ENCODE measurements at regions not wholly inside any gene's neighbourhood (a gene's known extent, or its start where the extent isn't known, plus 50 kb on each side); places are given as distances from the start of the nearest gene placed in this dataset.

DNA sequence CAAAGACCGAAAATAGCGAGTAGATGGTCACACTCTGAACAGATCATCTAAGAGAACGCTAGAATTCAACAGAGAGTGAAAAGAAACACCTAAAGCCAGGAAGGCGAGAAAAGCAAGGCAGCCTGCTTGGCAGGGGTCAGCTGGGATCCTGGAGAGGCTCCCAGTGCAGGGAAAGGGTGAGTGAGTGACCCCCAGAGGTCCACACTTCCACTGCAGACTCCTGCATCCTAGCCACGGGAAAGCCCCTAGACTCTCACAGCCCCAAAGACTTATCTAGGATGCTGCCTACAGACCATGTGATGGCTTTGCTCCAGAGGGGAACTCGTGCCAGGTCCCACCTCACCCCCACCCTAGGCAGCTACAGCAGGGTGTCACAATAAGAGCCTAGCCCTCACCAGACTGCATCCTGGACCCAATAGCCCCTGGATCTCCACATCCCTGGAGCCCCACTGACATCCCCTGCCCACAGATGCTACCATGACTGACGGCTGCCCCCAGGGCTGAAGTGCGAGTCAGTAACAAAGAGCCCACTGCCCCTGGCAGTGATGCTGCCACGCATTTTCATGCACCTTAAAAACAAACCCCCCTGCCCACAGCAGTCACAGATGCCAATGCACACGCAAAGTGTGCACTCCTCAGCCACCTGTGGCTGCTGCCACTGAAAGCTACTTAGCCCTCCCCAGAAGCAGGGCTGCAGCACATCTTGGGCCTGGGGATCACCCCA is 62.2 kb downstream of the PSMG1 start:
- Mint-ChIP-seq H3K27me3 (ENCODE audit: insufficient read depth, unreplicated experiment) (no peaks in the 10 kb centered on the region), H3K9me3 (ENCODE audit: unreplicated experiment) (peaks cover 8% of the 10 kb centered on the region), H3K36me3 (ENCODE audit: insufficient read depth, unreplicated experiment) (peaks cover 6% of the 10 kb centered on the region), H3K27ac (ENCODE audit: low read depth, unreplicated experiment) (no peak overlapping the region), H3K4me3 (ENCODE audit: unreplicated experiment) (no peak overlapping the region), H3K4me1 (ENCODE audit: insufficient read depth, unreplicated experiment) (peaks cover 6% of the 10 kb centered on the region)
- DNase-seq (ENCODE audit: unreplicated experiment) = peak; percentile 4
- ChIA-PET CTCF (interaction anchor here (0.6 kb wide), 3 partner anchors 408 to 1408 kb away, joined by 3 to 4 read pairs (median 3); no protein-coding TSS in a partner anchor), POLR2A (interaction anchor here (0.6 to 0.7 kb wide), 2 partner anchors 42 to 304 kb away, joined by 3 read pairs; no protein-coding TSS in a partner anchor)
- TF ChIP-seq, protein P1, sequence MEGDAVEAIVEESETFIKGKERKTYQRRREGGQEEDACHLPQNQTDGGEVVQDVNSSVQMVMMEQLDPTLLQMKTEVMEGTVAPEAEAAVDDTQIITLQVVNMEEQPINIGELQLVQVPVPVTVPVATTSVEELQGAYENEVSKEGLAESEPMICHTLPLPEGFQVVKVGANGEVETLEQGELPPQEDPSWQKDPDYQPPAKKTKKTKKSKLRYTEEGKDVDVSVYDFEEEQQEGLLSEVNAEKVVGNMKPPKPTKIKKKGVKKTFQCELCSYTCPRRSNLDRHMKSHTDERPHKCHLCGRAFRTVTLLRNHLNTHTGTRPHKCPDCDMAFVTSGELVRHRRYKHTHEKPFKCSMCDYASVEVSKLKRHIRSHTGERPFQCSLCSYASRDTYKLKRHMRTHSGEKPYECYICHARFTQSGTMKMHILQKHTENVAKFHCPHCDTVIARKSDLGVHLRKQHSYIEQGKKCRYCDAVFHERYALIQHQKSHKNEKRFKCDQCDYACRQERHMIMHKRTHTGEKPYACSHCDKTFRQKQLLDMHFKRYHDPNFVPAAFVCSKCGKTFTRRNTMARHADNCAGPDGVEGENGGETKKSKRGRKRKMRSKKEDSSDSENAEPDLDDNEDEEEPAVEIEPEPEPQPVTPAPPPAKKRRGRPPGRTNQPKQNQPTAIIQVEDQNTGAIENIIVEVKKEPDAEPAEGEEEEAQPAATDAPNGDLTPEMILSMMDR (IDR thresholded peaks at IDR 0.05; ENCODE audit: unreplicated experiment) = no peak
- no TSS peak for BruUV-seq (replicated peaks)
- intact Hi-C loops (cut with micrococcal nuclease) = loop anchor here (10.0 kb wide), 1 partner anchor 106 kb away; no protein-coding TSS in a partner anchor

DNA sequence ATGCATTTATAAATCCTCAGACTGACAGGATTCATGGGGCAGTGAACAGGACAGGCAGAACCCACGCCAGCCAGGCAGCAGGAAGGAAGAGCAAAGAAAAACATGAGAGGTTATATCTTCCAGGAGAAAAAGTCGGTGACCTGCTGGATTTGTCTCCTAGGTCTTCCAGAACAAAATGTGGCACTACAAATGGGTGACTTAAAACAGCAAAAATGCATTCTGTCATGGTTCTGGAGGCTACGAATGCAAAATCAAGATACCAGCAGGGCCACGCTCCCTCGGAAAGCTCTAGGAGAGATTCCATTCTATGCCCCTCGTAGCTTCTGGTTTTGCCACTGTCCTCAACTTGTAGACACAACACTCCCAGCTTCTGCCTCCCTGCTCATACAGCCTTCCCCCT is 63.4 kb downstream of the PSMG1 start:
- no peaks in the 10 kb centered on the region for H3K27me3 Mint-ChIP-seq (ENCODE audit: insufficient read depth, unreplicated experiment)
- H3K9me3 Mint-ChIP-seq (ENCODE audit: unreplicated experiment) = peaks cover 8% of the 10 kb centered on the region
- POLR2A ChIA-PET = no interaction called here
- TF ChIP-seq, protein P1 (IDR thresholded peaks at IDR 0.05; ENCODE audit: unreplicated experiment) = no peak
- H3K27ac Mint-ChIP-seq (ENCODE audit: low read depth, unreplicated experiment) = no peak overlapping the region
- no peaks in the 10 kb centered on the region for H3K36me3 Mint-ChIP-seq (ENCODE audit: insufficient read depth, unreplicated experiment)
- no peak overlapping the region for H3K4me3 Mint-ChIP-seq (ENCODE audit: unreplicated experiment)
- BruUV-seq (replicated peaks) = no TSS peak
- CTCF ChIA-PET = no interaction called here
- H3K4me1 Mint-ChIP-seq (ENCODE audit: insufficient read depth, unreplicated experiment) = peaks cover 3% of the 10 kb centered on the region
- no peak for DNase-seq (ENCODE audit: unreplicated experiment)
- intact Hi-C loops (cut with micrococcal nuclease) = loop anchor here (10.0 kb wide), 1 partner anchor 105 kb away; no protein-coding TSS in a partner anchor

- H3K27me3 Mint-ChIP-seq (ENCODE audit: insufficient read depth, unreplicated experiment) = no peaks in the 10 kb centered on the region
- CTCF ChIA-PET = no interaction called here
- TF ChIP-seq, protein P1 (IDR thresholded peaks at IDR 0.05; ENCODE audit: unreplicated experiment) = no peak
- H3K4me1 Mint-ChIP-seq (ENCODE audit: insufficient read depth, unreplicated experiment) = peaks cover 8% of the 10 kb centered on the region
- DNase-seq (ENCODE audit: unreplicated experiment) = no peak
- POLR2A ChIA-PET = interaction anchor here (0.6 kb wide), 1 partner anchor 307 kb away, joined by 3 read pairs; no protein-coding TSS in a partner anchor
- H3K36me3 Mint-ChIP-seq (ENCODE audit: insufficient read depth, unreplicated experiment) = no peaks in the 10 kb centered on the region
- H3K4me3 Mint-ChIP-seq (ENCODE audit: unreplicated experiment) = no peak overlapping the region
- intact Hi-C loops (cut with micrococcal nuclease) = no loop called here
- BruUV-seq (replicated peaks) = no TSS peak
- no peak overlapping the region for H3K27ac Mint-ChIP-seq (ENCODE audit: low read depth, unreplicated experiment)
- H3K9me3 Mint-ChIP-seq (ENCODE audit: unreplicated experiment) = peaks cover 5% of the 10 kb centered on the region
These were observed 64.5 kb downstream of the PSMG1 start for GRCh38 chr21:39118604-39119215.

DNA sequence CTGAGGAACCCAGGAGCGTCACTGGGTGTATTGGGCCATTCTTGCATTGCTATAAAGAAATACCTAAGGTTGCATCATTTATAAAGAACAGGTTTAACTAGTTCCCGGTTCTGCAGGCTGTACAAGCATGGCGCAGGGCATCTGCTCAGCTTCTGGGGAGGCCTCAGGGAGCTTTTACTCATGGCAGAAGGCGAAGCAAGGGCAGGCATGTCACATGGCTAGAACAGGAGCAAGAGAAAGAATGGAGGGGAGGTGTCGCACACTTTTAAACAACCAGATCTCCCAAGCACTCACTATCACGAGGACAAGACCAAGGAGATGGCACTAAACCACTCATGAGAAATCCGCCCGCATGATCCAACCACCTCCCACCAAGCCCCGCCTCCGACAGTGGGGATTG is 65.2 kb downstream of the PSMG1 start:
- Mint-ChIP-seq H3K27me3 (ENCODE audit: insufficient read depth, unreplicated experiment) (no peaks in the 10 kb centered on the region), H3K36me3 (ENCODE audit: insufficient read depth, unreplicated experiment) (no peaks in the 10 kb centered on the region), H3K4me1 (ENCODE audit: insufficient read depth, unreplicated experiment) (peaks cover 8% of the 10 kb centered on the region), H3K4me3 (ENCODE audit: unreplicated experiment) (no peak overlapping the region), H3K9me3 (ENCODE audit: unreplicated experiment) (no peaks in the 10 kb centered on the region), H3K27ac (ENCODE audit: low read depth, unreplicated experiment) (no peak overlapping the region)
- BruUV-seq (replicated peaks) = no TSS peak
- POLR2A ChIA-PET = no interaction called here
- intact Hi-C loops (cut with micrococcal nuclease) = no loop called here
- DNase-seq (ENCODE audit: unreplicated experiment) = no peak
- TF ChIP-seq, protein P1 (IDR thresholded peaks at IDR 0.05; ENCODE audit: unreplicated experiment) = no peak
- CTCF ChIA-PET = interaction anchor here (0.6 to 1.3 kb wide), 2 partner anchors 8 to 13 kb away, joined by 3 read pairs; no protein-coding TSS in a partner anchor
